K562 (cell line): ENCODE measurements at regions not wholly inside any gene's neighbourhood (a gene's known extent, or its start where the extent isn't known, plus 50 kb on each side); places are given as distances from the start of the nearest gene placed in this dataset.

Experiments
- ATAC-seq: fragments of 200-7000 bp; cut with Tn5 transposase; 3 replicates; pipeline ENCODE4 v1.9.1; 2020; ENCODE audit warnings: moderate library complexity
- BruUV-seq: library from RNA; stranded (reverse); fragments of 400-500 nt; replicated peaks from 2 replicates; lab custom pipeline; 2021; lab: Mats Ljungman, UMichigan
- CTCF ChIA-PET: fragments of 300-600 bp; formaldehyde crosslinking; extraction: SDS; loops from one replicate; lab custom pipeline; 2021; ENCODE audit warnings: low intra/inter-chr PET ratio; lab: Yijun Ruan, JAX
- POLR2A ChIA-PET: fragments of 300-600, 350-650 bp; sonication (Branson Sonifier 250); formaldehyde crosslinking; extraction: SDS; loops from one replicate; lab custom pipeline; 2021; ENCODE audit warnings: antibody characterized with exemption, inconsistent platforms; lab: Yijun Ruan, JAX
- DNase-seq, 4 experiments: peaks; one replicate each; pipeline versions ENCODE4 v3.0.0 to v3.0.0-alpha.2; 2011 to 2018; ENCODE audit warnings: low spot score in 3 of 4, mixed read lengths in 3 of 4; ENCODE audit errors: extremely low read depth in 1 of 4
- FAIRE-seq: peaks from 2 replicates; lab custom pipeline; 2011; peaks lifted over from hg19 to GRCh38; lab: Jason Lieb, UNC
- H2AFZ ChIP-seq: 2 replicates; pipeline ENCODE4 v1.6.0; 2011; ENCODE audit warnings: low read depth, low read length, control low read depth, inconsistent platforms
- H3K27ac ChIP-seq: fragments of 200-600 bp; 3 replicates; pipeline ENCODE4 v1.8.0; 2011; ENCODE audit warnings: low read depth, mild to moderate bottlenecking, control low read depth, inconsistent platforms, low read length, moderate library complexity, mixed read lengths; ENCODE audit errors: extremely low read depth
- H3K27me3 ChIP-seq, 2 experiments: fragments of 300-600 bp in 1 of 2; 2 replicates in 1 of 2; 3 replicates in 1 of 2; pipeline versions ENCODE4 v1.6.0 to v1.8.0; 2011; ENCODE audit warnings: inconsistent platforms in 2 of 2, low read length in 2 of 2, mild to moderate bottlenecking in 1 of 2, mixed read lengths in 1 of 2, moderate library complexity in 1 of 2; ENCODE audit not compliant: control insufficient read depth in 2 of 2, insufficient read depth in 2 of 2
- H3K36me3 ChIP-seq: fragments of 300-600 bp; 3 replicates; pipeline ENCODE4 v1.8.0; 2011; ENCODE audit warnings: mild to moderate bottlenecking, low read length, inconsistent platforms; ENCODE audit not compliant: control insufficient read depth, insufficient read depth
- H3K4me1 ChIP-seq, 2 experiments: fragments of 200-600 bp in 1 of 2; replicated peaks in 1 of 2; 2 replicates in 1 of 2; 3 replicates in 1 of 2; pipeline versions ENCODE4 v1.5.1 to v1.8.0; 2011; ENCODE audit warnings: inconsistent platforms in 2 of 2, low read length in 2 of 2, mild to moderate bottlenecking in 1 of 2, mixed read lengths in 1 of 2, moderate library complexity in 1 of 2; ENCODE audit not compliant: control insufficient read depth in 2 of 2, insufficient read depth in 2 of 2
- H3K4me2 ChIP-seq: 2 replicates; pipeline ENCODE4 v1.6.1; 2011; ENCODE audit warnings: low read length, control low read depth, inconsistent platforms, mixed read lengths; ENCODE audit not compliant: insufficient read depth
- H3K4me3 ChIP-seq: fragments of 200-600 bp; sonication (generic), shearing (Covaris generic); 2 replicates; pipeline ENCODE4 v1.5.1; 2016; ENCODE audit warnings: control low read depth, inconsistent platforms
- H3K79me2 ChIP-seq: fragments of 200-600 bp; 3 replicates; pipeline ENCODE4 v1.8.0; 2011; ENCODE audit warnings: low read length, inconsistent platforms; ENCODE audit not compliant: control insufficient read depth, insufficient read depth
- H3K9ac ChIP-seq, 2 experiments: 2 replicates each; pipeline versions ENCODE4 v1.6.0 to v1.6.1; 2011; ENCODE audit warnings: low read depth in 2 of 2, low read length in 2 of 2, control low read depth in 1 of 2, inconsistent platforms in 1 of 2, mild to moderate bottlenecking in 1 of 2, mixed read lengths in 1 of 2; ENCODE audit not compliant: insufficient read depth in 1 of 2
- H3K9me1 ChIP-seq: one replicate; pipeline ENCODE4 v1.6.0; 2011; ENCODE audit warnings: inconsistent platforms, mild to moderate bottlenecking, low read length, moderate library complexity; ENCODE audit not compliant: control insufficient read depth, insufficient read depth
- H3K9me3 ChIP-seq: replicated peaks from 2 replicates; pipeline ENCODE4 v1.5.1; 2011; ENCODE audit warnings: low read depth, low read length, inconsistent platforms; ENCODE audit not compliant: control insufficient read depth, insufficient read depth
- H4K20me1 ChIP-seq: replicated peaks from 2 replicates; pipeline ENCODE4 v1.6.1; 2011; ENCODE audit warnings: low read length, inconsistent platforms, mixed read lengths; ENCODE audit not compliant: control insufficient read depth, insufficient read depth
- ARHGAP35 ChIP-seq: fragments of 450-650 bp; IDR thresholded peaks from 2 replicates; pipeline ENCODE4 v1.6.1; 2018; ENCODE audit not compliant: partially characterized antibody
- BRF1 ChIP-seq: IDR thresholded peaks from 3 replicates; pipeline ENCODE4 v1.6.1; 2011; ENCODE audit warnings: borderline replicate concordance, mild to moderate bottlenecking; ENCODE audit not compliant: insufficient read length; ENCODE audit errors: extremely low read depth
- POLR2AphosphoS2 ChIP-seq: IDR thresholded peaks from 2 replicates; pipeline ENCODE4 v1.6.1; 2012; ENCODE audit warnings: low read length, improper control_type of control experiment
- RB1 ChIP-seq: fragments of 450-650 bp; IDR thresholded peaks from 2 replicates; pipeline ENCODE4 v1.6.1; 2017; ENCODE audit warnings: low read depth, mild to moderate bottlenecking
- RBM14 ChIP-seq: fragments of 200-400 bp; formaldehyde crosslinking; IDR thresholded peaks from 2 replicates; pipeline ENCODE4 v1.6.1; 2018; ENCODE audit warnings: low read depth, mild to moderate bottlenecking, low read length, moderate library complexity, borderline replicate concordance; ENCODE audit not compliant: insufficient read depth
- TEAD1 ChIP-seq, 2 experiments: fragments of 450-650 bp in 1 of 2; sonication (generic) in 1 of 2; formaldehyde crosslinking; IDR thresholded peaks; 2 replicates each; pipeline versions ENCODE4 v1.4.0 to v1.8.0; 2020 to 2022; ENCODE audit warnings: mild to moderate bottlenecking in 2 of 2, missing genetic modification reagents in 1 of 2
- ZNF24 ChIP-seq: fragments of 450-650 bp; IDR thresholded peaks from 2 replicates; pipeline ENCODE4 v1.6.1; 2016
- WGBS: fragments of 100-300 bp; shearing (Covaris generic); methylation state at CpG from one replicate; pipeline ENCODE4 v1.1.6; 2016; ENCODE audit warnings: low coverage, mixed read lengths; ENCODE audit not compliant: insufficient coverage; ENCODE audit errors: missing lambda C conversion rate; 5-methylcytosine and 5-hydroxymethylcytosine counted together
- in situ Hi-C: fragments of 300-500 bp; cut with MboI; formaldehyde crosslinking; loops from 4 replicates; pipeline ENCODE4 v1.15.0; 2018; ENCODE audit warnings: inconsistent platforms, mixed read lengths
- intact Hi-C: fragments of 100-400 bp; cut with micrococcal nuclease; formaldehyde crosslinking; loops from 2 replicates; pipeline ENCODE4 v1.14.2; 2022
- TF ChIP-seq, protein P1 (sequence below): fragments of 450-650 bp; IDR thresholded peaks from 2 replicates; pipeline ENCODE4 v1.6.1; 2016; ENCODE audit warnings: low read depth
- TF ChIP-seq, protein P2 (sequence below): sonication (generic); formaldehyde crosslinking; IDR thresholded peaks from 2 replicates; pipeline ENCODE4 v1.8.1; 2023; ENCODE audit warnings: missing genetic modification reagents, mild to moderate bottlenecking, borderline replicate concordance

DNA sequence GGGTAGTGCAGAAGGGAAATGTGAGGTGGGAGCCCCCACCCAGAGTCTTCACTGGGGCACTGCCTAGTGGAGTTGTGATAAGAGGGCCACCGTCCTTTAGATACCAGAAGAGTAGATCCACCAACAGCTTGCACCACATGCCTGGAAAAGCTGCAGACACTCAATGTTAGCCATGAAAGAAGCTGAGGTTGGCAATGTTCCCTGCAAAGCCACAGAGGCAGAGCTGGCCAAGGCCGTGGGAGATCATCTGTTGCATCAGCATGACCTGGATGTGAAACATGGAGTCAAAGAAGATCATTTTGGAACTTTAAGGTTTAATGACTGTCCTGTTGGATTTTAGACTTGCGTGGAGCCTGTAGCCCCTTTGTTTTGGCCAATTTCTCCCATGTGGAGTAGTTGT lies 468.4 kb upstream of the FOXG1 start (continued):
- no peak for TF ChIP-seq ARHGAP35
- no peak for TF ChIP-seq RB1

DNA sequence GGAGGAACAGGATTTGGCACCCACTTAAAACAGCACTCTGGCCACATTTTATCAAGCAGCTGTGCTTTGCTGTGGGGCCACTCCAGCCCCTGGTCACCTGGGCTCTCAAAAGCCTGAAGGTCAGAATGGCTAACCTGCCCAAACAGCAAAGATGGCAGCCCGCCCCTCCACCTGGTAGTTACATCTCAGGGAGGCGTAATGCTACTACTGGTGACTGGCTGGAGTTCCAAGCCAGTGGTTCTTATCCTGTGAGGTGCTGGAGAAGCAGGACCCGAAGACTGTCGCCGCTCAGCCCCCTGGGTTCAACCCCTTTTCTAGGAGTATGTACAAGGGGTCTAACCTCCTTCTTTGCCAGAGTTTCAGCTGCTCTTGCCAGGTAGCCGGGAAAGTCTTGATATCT lies 467.4 kb upstream of the FOXG1 start:
- H3K9me3 ChIP-seq: no peaks in the 10 kb centered on the region
- H3K4me1 ChIP-seq: no peaks in the 10 kb centered on the region
- H3K9ac ChIP-seq: no peak overlapping the region
- no peaks in the 10 kb centered on the region for H4K20me1 ChIP-seq
- FAIRE-seq (no peak), DNase-seq (no peak), ATAC-seq (no peak)
- WGBS: 1% methylated on average over 6 of the region's 6 CpGs
- H3K27me3 ChIP-seq: no peaks in the 10 kb centered on the region
- ChIA-PET POLR2A (no interaction called here), CTCF (no interaction called here)
- H2AFZ ChIP-seq: no peak overlapping the region
- intact Hi-C loops: no loop called here
- H3K4me2 ChIP-seq: no peak overlapping the region
- H3K27ac ChIP-seq: no peak overlapping the region
- no peaks in the 10 kb centered on the region for H3K36me3 ChIP-seq
- TF ChIP-seq RBM14 (no peak), BRF1 (no peak), ZNF24 (no peak), TEAD1 (CRISPR knock-in tag; IDR thresholded peaks at IDR 0.05) (no peak), POLR2AphosphoS2 (no peak)
- TF ChIP-seq, protein P1, sequence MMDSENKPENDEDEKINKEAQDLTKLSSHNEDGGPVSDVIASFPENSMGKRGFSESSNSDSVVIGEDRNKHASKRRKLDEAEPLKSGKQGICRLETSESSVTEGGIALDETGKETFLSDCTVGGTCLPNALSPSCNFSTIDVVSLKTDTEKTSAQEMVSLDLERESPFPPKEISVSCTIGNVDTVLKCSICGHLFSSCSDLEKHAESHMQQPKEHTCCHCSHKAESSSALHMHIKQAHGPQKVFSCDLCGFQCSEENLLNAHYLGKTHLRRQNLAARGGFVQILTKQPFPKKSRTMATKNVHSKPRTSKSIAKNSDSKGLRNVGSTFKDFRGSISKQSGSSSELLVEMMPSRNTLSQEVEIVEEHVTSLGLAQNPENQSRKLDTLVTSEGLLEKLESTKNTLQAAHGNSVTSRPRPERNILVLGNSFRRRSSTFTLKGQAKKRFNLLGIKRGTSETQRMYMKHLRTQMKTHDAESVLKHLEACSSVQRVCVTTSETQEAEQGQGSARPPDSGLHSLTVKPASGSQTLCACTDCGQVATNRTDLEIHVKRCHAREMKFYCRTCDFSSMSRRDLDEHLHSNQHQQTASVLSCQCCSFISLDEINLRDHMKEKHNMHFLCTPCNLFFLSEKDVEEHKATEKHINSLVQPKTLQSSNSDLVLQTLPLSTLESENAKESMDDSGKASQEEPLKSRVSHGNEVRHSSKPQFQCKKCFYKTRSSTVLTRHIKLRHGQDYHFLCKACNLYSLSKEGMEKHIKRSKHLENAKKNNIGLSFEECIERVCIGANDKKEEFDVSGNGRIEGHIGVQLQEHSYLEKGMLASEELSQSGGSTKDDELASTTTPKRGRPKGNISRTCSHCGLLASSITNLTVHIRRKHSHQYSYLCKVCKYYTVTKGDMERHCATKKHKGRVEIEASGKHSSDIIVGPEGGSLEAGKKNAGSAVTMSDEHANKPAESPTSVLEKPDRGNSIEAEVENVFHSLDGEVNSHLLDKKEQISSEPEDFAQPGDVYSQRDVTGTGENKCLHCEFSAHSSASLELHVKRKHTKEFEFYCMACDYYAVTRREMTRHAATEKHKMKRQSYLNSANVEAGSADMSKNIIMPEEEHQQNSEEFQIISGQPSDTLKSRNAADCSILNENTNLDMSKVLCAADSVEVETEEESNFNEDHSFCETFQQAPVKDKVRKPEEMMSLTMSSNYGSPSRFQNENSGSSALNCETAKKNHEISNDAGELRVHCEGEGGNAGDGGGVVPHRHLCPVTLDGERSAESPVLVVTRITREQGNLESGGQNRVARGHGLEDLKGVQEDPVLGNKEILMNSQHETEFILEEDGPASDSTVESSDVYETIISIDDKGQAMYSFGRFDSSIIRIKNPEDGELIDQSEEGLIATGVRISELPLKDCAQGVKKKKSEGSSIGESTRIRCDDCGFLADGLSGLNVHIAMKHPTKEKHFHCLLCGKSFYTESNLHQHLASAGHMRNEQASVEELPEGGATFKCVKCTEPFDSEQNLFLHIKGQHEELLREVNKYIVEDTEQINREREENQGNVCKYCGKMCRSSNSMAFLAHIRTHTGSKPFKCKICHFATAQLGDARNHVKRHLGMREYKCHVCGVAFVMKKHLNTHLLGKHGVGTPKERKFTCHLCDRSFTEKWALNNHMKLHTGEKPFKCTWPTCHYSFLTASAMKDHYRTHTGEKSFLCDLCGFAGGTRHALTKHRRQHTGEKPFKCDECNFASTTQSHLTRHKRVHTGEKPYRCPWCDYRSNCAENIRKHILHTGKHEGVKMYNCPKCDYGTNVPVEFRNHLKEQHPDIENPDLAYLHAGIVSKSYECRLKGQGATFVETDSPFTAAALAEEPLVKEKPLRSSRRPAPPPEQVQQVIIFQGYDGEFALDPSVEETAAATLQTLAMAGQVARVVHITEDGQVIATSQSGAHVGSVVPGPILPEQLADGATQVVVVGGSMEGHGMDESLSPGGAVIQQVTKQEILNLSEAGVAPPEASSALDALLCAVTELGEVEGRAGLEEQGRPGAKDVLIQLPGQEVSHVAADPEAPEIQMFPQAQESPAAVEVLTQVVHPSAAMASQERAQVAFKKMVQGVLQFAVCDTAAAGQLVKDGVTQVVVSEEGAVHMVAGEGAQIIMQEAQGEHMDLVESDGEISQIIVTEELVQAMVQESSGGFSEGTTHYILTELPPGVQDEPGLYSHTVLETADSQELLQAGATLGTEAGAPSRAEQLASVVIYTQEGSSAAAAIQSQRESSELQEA: no peak
- TF ChIP-seq, protein P2, sequence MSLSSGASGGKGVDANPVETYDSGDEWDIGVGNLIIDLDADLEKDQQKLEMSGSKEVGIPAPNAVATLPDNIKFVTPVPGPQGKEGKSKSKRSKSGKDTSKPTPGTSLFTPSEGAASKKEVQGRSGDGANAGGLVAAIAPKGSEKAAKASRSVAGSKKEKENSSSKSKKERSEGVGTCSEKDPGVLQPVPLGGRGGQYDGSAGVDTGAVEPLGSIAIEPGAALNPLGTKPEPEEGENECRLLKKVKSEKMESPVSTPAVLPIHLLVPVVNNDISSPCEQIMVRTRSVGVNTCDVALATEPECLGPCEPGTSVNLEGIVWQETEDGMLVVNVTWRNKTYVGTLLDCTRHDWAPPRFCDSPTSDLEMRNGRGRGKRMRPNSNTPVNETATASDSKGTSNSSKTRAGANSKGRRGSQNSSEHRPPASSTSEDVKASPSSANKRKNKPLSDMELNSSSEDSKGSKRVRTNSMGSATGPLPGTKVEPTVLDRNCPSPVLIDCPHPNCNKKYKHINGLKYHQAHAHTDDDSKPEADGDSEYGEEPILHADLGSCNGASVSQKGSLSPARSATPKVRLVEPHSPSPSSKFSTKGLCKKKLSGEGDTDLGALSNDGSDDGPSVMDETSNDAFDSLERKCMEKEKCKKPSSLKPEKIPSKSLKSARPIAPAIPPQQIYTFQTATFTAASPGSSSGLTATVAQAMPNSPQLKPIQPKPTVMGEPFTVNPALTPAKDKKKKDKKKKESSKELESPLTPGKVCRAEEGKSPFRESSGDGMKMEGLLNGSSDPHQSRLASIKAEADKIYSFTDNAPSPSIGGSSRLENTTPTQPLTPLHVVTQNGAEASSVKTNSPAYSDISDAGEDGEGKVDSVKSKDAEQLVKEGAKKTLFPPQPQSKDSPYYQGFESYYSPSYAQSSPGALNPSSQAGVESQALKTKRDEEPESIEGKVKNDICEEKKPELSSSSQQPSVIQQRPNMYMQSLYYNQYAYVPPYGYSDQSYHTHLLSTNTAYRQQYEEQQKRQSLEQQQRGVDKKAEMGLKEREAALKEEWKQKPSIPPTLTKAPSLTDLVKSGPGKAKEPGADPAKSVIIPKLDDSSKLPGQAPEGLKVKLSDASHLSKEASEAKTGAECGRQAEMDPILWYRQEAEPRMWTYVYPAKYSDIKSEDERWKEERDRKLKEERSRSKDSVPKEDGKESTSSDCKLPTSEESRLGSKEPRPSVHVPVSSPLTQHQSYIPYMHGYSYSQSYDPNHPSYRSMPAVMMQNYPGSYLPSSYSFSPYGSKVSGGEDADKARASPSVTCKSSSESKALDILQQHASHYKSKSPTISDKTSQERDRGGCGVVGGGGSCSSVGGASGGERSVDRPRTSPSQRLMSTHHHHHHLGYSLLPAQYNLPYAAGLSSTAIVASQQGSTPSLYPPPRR: no peak
- in situ Hi-C loops: no loop called here
- no peaks in the 10 kb centered on the region for H3K79me2 ChIP-seq
- no peak overlapping the region for H3K4me3 ChIP-seq
- BruUV-seq: no TSS peak
- H3K9me1 ChIP-seq: no peaks in the 10 kb centered on the region
